NT2/D1 (cell line): ENCODE measurements at regions not wholly inside any gene's neighbourhood (a gene's known extent, or its start where the extent isn't known, plus 50 kb on each side); places are given as distances from the start of the nearest gene placed in this dataset.
"Not testable (repeated sequence)": the region's sequence is repeated elsewhere in the genome, so short reads cannot be mapped to it uniquely, and the experiment has no call there.

Experiments used
- SUZ12 ChIP-seq: IDR thresholded peaks from 2 replicates; pipeline ENCODE4 v1.6.1; 2011; ENCODE audit not compliant: insufficient read length, insufficient read depth; ENCODE audit errors: extremely low read depth
- YY1 ChIP-seq: IDR thresholded peaks from 2 replicates; pipeline ENCODE4 v1.6.1; 2011; ENCODE audit not compliant: insufficient read length, insufficient read depth
- ZNF274 ChIP-seq: IDR thresholded peaks from 2 replicates; pipeline ENCODE4 v1.6.1; 2011; ENCODE audit warnings: mild to moderate bottlenecking, low read depth, low read length

DNA sequence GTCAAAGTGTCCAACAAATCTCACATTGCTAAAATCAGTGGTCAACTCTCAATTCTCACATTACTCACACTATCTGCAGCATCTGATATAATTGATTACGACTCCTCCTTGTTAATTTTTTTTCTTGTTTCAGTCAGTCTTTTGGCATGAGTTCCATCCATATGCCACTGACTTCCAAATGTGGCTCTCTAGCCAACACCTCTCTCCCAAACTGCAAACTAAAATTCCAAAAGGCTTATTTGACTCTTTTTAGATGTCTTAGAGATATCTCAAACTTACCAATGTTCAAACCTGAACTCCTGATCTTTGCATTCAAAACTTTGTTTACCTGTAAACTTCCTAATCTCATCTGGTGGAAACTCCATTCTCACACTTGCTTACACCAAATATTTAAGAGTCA, 162.1 kb upstream of the ZNF658 start:
- not testable (repeated sequence) for TF ChIP-seq SUZ12, ZNF274, YY1
